HL-60 (cell line): ENCODE measurements at regions not wholly inside any gene's neighbourhood (a gene's known extent, or its start where the extent isn't known, plus 50 kb on each side); places are given as distances from the start of the nearest gene placed in this dataset.

Source experiments
- CTCF ChIP-seq: IDR thresholded peaks from one replicate; pipeline ENCODE4 v1.5.1; 2011; ENCODE audit warnings: low read length, control low read depth, inconsistent platforms; ENCODE audit not compliant: insufficient read depth
- GABPA ChIP-seq: IDR thresholded peaks from 2 replicates; pipeline ENCODE4 v1.6.1; 2012; ENCODE audit warnings: low read depth
- POLR2AphosphoS5 ChIP-seq: IDR thresholded peaks from 2 replicates; pipeline ENCODE4 v1.6.1; 2012; ENCODE audit warnings: low read depth
- REST ChIP-seq: IDR thresholded peaks from 2 replicates; pipeline ENCODE4 v1.6.1; 2012; ENCODE audit warnings: low read depth; ENCODE audit not compliant: insufficient replicate concordance
- SPI1 ChIP-seq: IDR thresholded peaks from 2 replicates; pipeline ENCODE4 v1.6.1; 2012; ENCODE audit warnings: low read depth, mild to moderate bottlenecking, borderline replicate concordance

GRCh38 chr4:167885872-167886271 lies 206.5 kb upstream of the ANXA10 start:
- TF ChIP-seq GABPA (no peak), CTCF (no peak), REST (no peak), POLR2AphosphoS5 (no peak), SPI1 (no peak)
